A673 (cell line): ENCODE measurements at regions not wholly inside any gene's neighbourhood (a gene's known extent, or its start where the extent isn't known, plus 50 kb on each side); places are given as distances from the start of the nearest gene placed in this dataset.

Source experiments
- CTCF ChIP-seq: fragments of 300-800, 200-600 bp; sonication (generic); conservative IDR thresholded peaks from 2 replicates; pipeline ENCODE4 v1.5.1; 2017; ENCODE audit warnings: low read depth, mild to moderate bottlenecking, antibody characterized with exemption, low read length, moderate library complexity, mixed read lengths
- EZH2 ChIP-seq: fragments of 200-600 bp; sonication (generic); IDR thresholded peaks from 2 replicates; pipeline ENCODE4 v1.6.1; 2017; ENCODE audit warnings: borderline replicate concordance, low read depth, mild to moderate bottlenecking, mixed read lengths, antibody characterized with exemption, low read length; ENCODE audit not compliant: poor library complexity, severe bottlenecking

GRCh38 chr5:89471115-89471514 is 588.1 kb upstream of the MEF2C start:
- TF ChIP-seq CTCF = no peak
- no peak for TF ChIP-seq EZH2
